B cell (primary cell): ENCODE measurements at regions not wholly inside any gene's neighbourhood (a gene's known extent, or its start where the extent isn't known, plus 50 kb on each side); places are given as distances from the start of the nearest gene placed in this dataset.

Source experiments
- CTCF ChIP-seq: fragments of 200-600 bp; IDR thresholded peaks from one replicate; pipeline ENCODE4 v1.8.0; 2022; ENCODE audit warnings: antibody characterized with exemption, mild to moderate bottlenecking
- EZH2 ChIP-seq: IDR thresholded peaks from 2 replicates; pipeline ENCODE4 v1.6.1; 2012; ENCODE audit warnings: borderline replicate concordance, low read depth, mild to moderate bottlenecking, moderate library complexity, low read length; ENCODE audit not compliant: insufficient read depth, poor library complexity, severe bottlenecking

- TF ChIP-seq CTCF (no peak), EZH2 (no peak)
Measured at GRCh38 chr2:239786791-239787190, 238.4 kb downstream of the NDUFA10 start.
